Heart right ventricle (tissue), 16 donors: ENCODE measurements at regions not wholly inside any gene's neighbourhood (a gene's known extent, or its start where the extent isn't known, plus 50 kb on each side); places are given as distances from the start of the nearest gene placed in this dataset.

Experiments used
- ATAC-seq, 8 donors: fragments of 200-7000 bp; cut with Tn5 transposase; one replicate each; pipeline ENCODE4 v1.9.1; 2020; ENCODE audit warnings: mild to moderate bottlenecking in 8 of 8, moderate library complexity in 8 of 8, moderate number of reproducible peaks in 1 of 8
- DNase-seq, 2 donors: peaks; one replicate each; pipeline ENCODE4 v3.0.0-alpha.2; 2020
- H3K27ac ChIP-seq, 10 donors: fragments of 200-600 bp; sonication (generic) in 2 of 10; one replicate each; pipeline versions ENCODE4 v1.5.0 to v1.8.0; 2020 to 2022; ENCODE audit warnings: mild to moderate bottlenecking in 3 of 10
- H3K27me3 ChIP-seq, 7 donors: fragments of 200-600 bp; one replicate each; pipeline ENCODE4 v1.8.0; 2021 to 2022; ENCODE audit warnings: mild to moderate bottlenecking in 2 of 7
- H3K36me3 ChIP-seq, 9 donors: fragments of 200-600 bp; sonication (generic) in 1 of 9; one replicate each; pipeline versions ENCODE4 v1.5.0 to v1.8.0; 2020 to 2022; ENCODE audit warnings: mild to moderate bottlenecking in 2 of 9
- H3K4me1 ChIP-seq, 9 donors: fragments of 200-600 bp; sonication (generic) in 1 of 9; one replicate each; pipeline versions ENCODE4 v1.5.0 to v1.8.0; 2020 to 2022; ENCODE audit warnings: mild to moderate bottlenecking in 4 of 9
- H3K4me3 ChIP-seq, 10 donors: fragments of 200-600 bp; sonication (generic) in 2 of 10; one replicate each; pipeline versions ENCODE4 v1.5.0 to v1.8.0; 2020 to 2022; ENCODE audit warnings: mild to moderate bottlenecking in 7 of 10, moderate library complexity in 2 of 10
- H3K9me3 ChIP-seq, 11 donors: fragments of 200-600 bp in 10 of 11; sonication (generic) in 2 of 11; one replicate each; pipeline versions ENCODE4 v1.5.0 to v1.8.0; 2013 to 2022; ENCODE audit warnings: mild to moderate bottlenecking in 2 of 11, control low read depth in 1 of 11, moderate library complexity in 1 of 11
- CTCF ChIP-seq, 9 donors: fragments of 200-600 bp; sonication (generic) in 2 of 9; IDR thresholded peaks; one replicate each; pipeline versions ENCODE4 v1.5.0 to v1.8.0; 2021 to 2022; ENCODE audit warnings: antibody characterized with exemption in 9 of 9, mild to moderate bottlenecking in 5 of 9, moderate library complexity in 1 of 9
- WGBS, 2 donors: extraction: QIAGEN DNeasy Blood & Tissue Kit; methylation state at CpG; one replicate each; pipeline ENCODE4 v1.1.7; 2013; ENCODE audit warnings: inconsistent platforms in 1 of 2; 5-methylcytosine and 5-hydroxymethylcytosine counted together
- intact Hi-C, 10 donors: fragments of 100-400 bp; cut with DNase I; formaldehyde crosslinking; loops; one replicate each; pipeline versions ENCODE4 v1.11.1 to v1.14.2; 2022
- donor health status: Arrhythmogenic right ventricular cardiomyopathy.
- donor health status: ischemic (EF 13 %, LVEDD 7.1; RV severe dilation, severe dysfunction).
- donor health status: healthy with polysubstance abuse.
- donor health status: DM: no; HTN: yes; CAD: no.
- donor health status: DM: no; HTN: no; CAD: no.
- donor health status: ischemic (EF 25% LVEDD 6.9; RV normal size, moderate dysfunction).
- donor health status: ischemic (EF 25% LVEDD 5.7; RV mildly dilated, moderate dysfunction).
- donor health status: healthy.
- donor health status: DM: yes; HTN: yes; CAD: no.
- donor health status: Ischemic cardiomyopathy.
- donor health status: ischemic (EF 35%, LVEDD 5.7; RV mildly dilated, moderate dysfunction).
- donor health status: nonischemic (EF 11% LVEDD 7.7; RV severe dilation, severe dysfunction).
- donor health status: DM: yes; HTN: yes; CAD: no.
- donor health status: PGD.
- donor health status: ischemic (EF 29% LVEDD 5.4; RV normal size, mild dysfunction).
- donor health status: nonischemic (EF 23%, LVEDD 6.1; RV moderate dilation, normal function).

DNA sequence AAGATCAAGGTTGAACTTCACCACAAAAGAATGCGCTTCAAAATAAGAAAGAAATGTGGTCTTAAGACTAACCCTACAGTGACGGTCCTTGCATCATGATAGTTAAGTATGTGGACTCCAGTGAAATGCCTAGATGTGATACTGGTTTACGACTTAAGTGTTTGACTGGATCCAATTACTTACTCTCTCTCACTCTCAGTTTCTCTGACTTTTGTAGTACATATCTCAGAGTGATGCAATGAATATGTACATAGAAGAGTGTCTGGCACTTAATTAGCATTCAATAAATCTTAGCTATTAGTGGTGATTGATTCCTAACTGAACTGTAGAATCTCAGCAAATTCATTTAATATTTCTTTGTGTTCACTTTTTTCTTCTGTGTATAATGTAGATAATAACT is 411.7 kb upstream of the ITGA1 start:
- intact Hi-C loops: no loop called here
- no peaks in the 10 kb centered on the region for H3K9me3 ChIP-seq
- 89 to 91% methylated on average over 3 of the region's 3 CpGs for WGBS, 2 donors

GRCh38 chr5:52376592-52376991 is 411.1 kb upstream of the ITGA1 start:
- DNase-seq: no peak
- intact Hi-C loops: no loop called here
- Histone ChIP-seq H3K9me3 (no peaks in the 10 kb centered on the region), H3K36me3 (no peaks in the 10 kb centered on the region), H3K4me1 (no peaks in the 10 kb centered on the region), H3K27me3 (no peaks in the 10 kb centered on the region), H3K27ac (no peak overlapping the region), H3K4me3 (no peak overlapping the region)
- no peak for TF ChIP-seq CTCF (IDR thresholded peaks at IDR 0.05)
- WGBS, 2 donors: 84 to 88% methylated on average over 7 of the region's 7 CpGs
- no peak for ATAC-seq

More for the DNA sequence above, 411.7 kb upstream of the ITGA1 start:
- no peak for ATAC-seq
- Histone ChIP-seq H3K27ac (no peak overlapping the region), H3K36me3 (no peaks in the 10 kb centered on the region), H3K4me1 (no peaks in the 10 kb centered on the region), H3K4me3 (no peak overlapping the region), H3K27me3 (no peaks in the 10 kb centered on the region)
- TF ChIP-seq CTCF (IDR thresholded peaks at IDR 0.05): no peak
- DNase-seq: no peak

DNA sequence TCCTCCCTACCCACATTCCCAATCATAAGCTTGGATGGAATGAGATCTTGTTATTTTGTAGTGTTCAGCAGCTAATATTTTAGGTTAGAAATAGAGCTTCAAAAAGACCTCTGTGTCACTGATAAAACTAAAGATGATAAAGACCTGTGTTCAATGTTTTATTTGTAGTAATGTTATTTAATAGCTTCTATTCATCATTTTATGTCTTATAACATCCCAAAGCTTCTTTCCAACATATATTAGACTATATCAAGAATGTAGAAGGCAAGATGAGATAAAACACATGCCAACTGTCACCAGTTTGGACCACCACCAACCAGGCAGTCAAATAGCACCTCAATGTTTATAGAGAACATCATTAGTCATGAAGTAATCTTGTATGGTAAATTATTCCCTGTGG is 409.5 kb upstream of the ITGA1 start:
- H3K4me1 ChIP-seq: no peaks in the 10 kb centered on the region
- ATAC-seq (no peak), DNase-seq (no peak)
- no peak for TF ChIP-seq CTCF (IDR thresholded peaks at IDR 0.05)
- intact Hi-C loops: no loop called here
- H3K27me3 ChIP-seq: no peaks in the 10 kb centered on the region
- no peak overlapping the region for H3K27ac ChIP-seq
- H3K36me3 ChIP-seq: no peaks in the 10 kb centered on the region
- H3K9me3 ChIP-seq: no peaks in the 10 kb centered on the region
- H3K4me3 ChIP-seq: no peak overlapping the region

DNA sequence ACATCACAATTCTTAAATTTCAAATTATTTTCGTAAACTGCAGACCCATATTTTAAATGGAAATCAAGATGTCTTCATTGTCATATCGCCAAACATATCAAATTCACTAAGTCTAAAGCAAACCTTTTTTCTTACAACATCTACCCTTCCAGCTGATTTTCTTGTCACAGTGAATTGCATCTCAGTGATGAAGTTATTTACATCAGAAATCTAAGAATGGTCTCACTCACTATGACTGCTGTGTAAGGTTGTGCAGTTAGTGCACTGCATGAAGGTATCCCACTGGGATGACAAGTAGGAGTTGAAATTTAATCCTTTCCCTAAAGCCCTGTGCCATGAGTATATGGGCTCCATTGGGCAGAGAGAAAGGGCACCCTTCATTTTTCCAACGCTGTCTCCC is 399.4 kb upstream of the ITGA1 start:
- H3K27ac ChIP-seq: no peak overlapping the region
- ATAC-seq (no peak), DNase-seq (no peak)
- no peaks in the 10 kb centered on the region for H3K4me1 ChIP-seq
- H3K27me3 ChIP-seq: peaks cover 0 to 7% (median 0%) of the 10 kb centered on the region in 7 donors
- no peak for TF ChIP-seq CTCF (IDR thresholded peaks at IDR 0.05)
- 94 to 96% methylated on average over 3 of the region's 3 CpGs for WGBS, 2 donors
- no peaks in the 10 kb centered on the region for H3K9me3 ChIP-seq
- H3K36me3 ChIP-seq: no peaks in the 10 kb centered on the region
- intact Hi-C loops: no loop called here
- H3K4me3 ChIP-seq: no peak overlapping the region

- Histone ChIP-seq H3K9me3 (peaks cover 0 to 5% (median 0%) of the 10 kb centered on the region in 11 donors), H3K36me3 (no peaks in the 10 kb centered on the region), H3K27me3 (peaks cover 0 to 5% (median 0%) of the 10 kb centered on the region in 7 donors), H3K27ac (no peak overlapping the region), H3K4me1 (no peaks in the 10 kb centered on the region), H3K4me3 (no peak overlapping the region)
- intact Hi-C loops: no loop called here
- 60 to 64% methylated on average over 3 of the region's 3 CpGs for WGBS, 2 donors
- no peak for ATAC-seq
- TF ChIP-seq CTCF (IDR thresholded peaks at IDR 0.05): no peak
- DNase-seq: no peak
Measured at GRCh38 chr5:52392321-52392720, 395.4 kb upstream of the ITGA1 start.
